OCI-LY1 (cell line): ENCODE measurements at regions not wholly inside any gene's neighbourhood (a gene's known extent, or its start where the extent isn't known, plus 50 kb on each side); places are given as distances from the start of the nearest gene placed in this dataset.

ENCODE experiments used
- H2AFZ ChIP-seq: fragments of 200-600 bp; sonication (generic), shearing (Covaris generic); 2 replicates; pipeline ENCODE4 v1.6.0; 2014; ENCODE audit warnings: antibody characterized with exemption, mild to moderate bottlenecking, low read length
- H3F3A ChIP-seq: fragments of 200-600 bp; sonication (generic), shearing (Covaris generic); 2 replicates; pipeline ENCODE4 v1.6.0; 2014; ENCODE audit warnings: mild to moderate bottlenecking, antibody characterized with exemption, low read length, moderate library complexity; ENCODE audit not compliant: insufficient read depth
- H3K27ac ChIP-seq: fragments of 200-600 bp; sonication (generic); 2 replicates; pipeline ENCODE4 v1.5.1; 2014; ENCODE audit warnings: low read length, mixed run types, mild to moderate bottlenecking, low read depth; ENCODE audit not compliant: poor library complexity, severe bottlenecking
- H3K27me3 ChIP-seq: fragments of 200-600 bp; sonication (generic); 2 replicates; pipeline ENCODE4 v1.6.0; 2014; ENCODE audit warnings: antibody characterized with exemption, mild to moderate bottlenecking, low read length, moderate library complexity; ENCODE audit not compliant: insufficient read depth
- H3K36me3 ChIP-seq: fragments of 200-600 bp; sonication (generic); 2 replicates; pipeline ENCODE4 v1.6.1; 2014; ENCODE audit warnings: mild to moderate bottlenecking, antibody characterized with exemption, low read length, moderate library complexity, mixed read lengths; ENCODE audit not compliant: insufficient read depth
- H3K4me1 ChIP-seq: fragments of 200-600 bp; sonication (generic); 2 replicates; pipeline ENCODE4 v1.5.1; 2014; ENCODE audit warnings: mild to moderate bottlenecking, low read length, moderate library complexity; ENCODE audit not compliant: insufficient read depth, severe bottlenecking
- H3K4me2 ChIP-seq: fragments of 200-600 bp; sonication (generic), shearing (Covaris generic); 2 replicates; pipeline ENCODE4 v1.6.1; 2014; ENCODE audit warnings: low read length
- H3K4me3 ChIP-seq: fragments of 200-600 bp; sonication (generic); 2 replicates; pipeline ENCODE4 v1.5.1; 2014; ENCODE audit warnings: low read length, low read depth, mild to moderate bottlenecking, mixed read lengths; ENCODE audit not compliant: poor library complexity, severe bottlenecking
- H3K79me2 ChIP-seq: fragments of 200-600 bp; shearing (Covaris generic); 2 replicates; pipeline ENCODE4 v1.6.1; 2016; ENCODE audit warnings: mixed run types, low read length, mixed read lengths; ENCODE audit not compliant: insufficient read depth
- H3K9ac ChIP-seq: fragments of 200-600 bp; sonication (generic), shearing (Covaris generic); 2 replicates; pipeline ENCODE4 v1.6.1; 2014; ENCODE audit warnings: mild to moderate bottlenecking, low read length, mixed read lengths
- H3K9me2 ChIP-seq: fragments of 200-600 bp; sonication (generic), shearing (Covaris generic); 2 replicates; pipeline ENCODE4 v1.6.1; 2014; ENCODE audit warnings: low read depth, mild to moderate bottlenecking, low read length, mixed read lengths
- H3K9me3 ChIP-seq: fragments of 200-600 bp; shearing (Covaris generic); 2 replicates; pipeline ENCODE4 v1.6.1; 2014; ENCODE audit warnings: low read length, mixed read lengths
- H4K20me1 ChIP-seq: fragments of 200-600 bp; sonication (generic), shearing (Covaris generic); 2 replicates; pipeline ENCODE4 v1.6.0; 2016; ENCODE audit warnings: mild to moderate bottlenecking, low read length; ENCODE audit not compliant: insufficient read depth
- CTCF ChIP-seq: fragments of 200-600 bp; sonication (generic), shearing (Covaris generic); IDR thresholded peaks from 2 replicates; pipeline ENCODE4 v1.5.1; 2017; ENCODE audit warnings: mild to moderate bottlenecking, antibody characterized with exemption, low read length, moderate library complexity, mixed read lengths
- EZH2 ChIP-seq: fragments of 200-600 bp; sonication (generic), shearing (Covaris generic); IDR thresholded peaks from 2 replicates; pipeline ENCODE4 v1.8.0; 2017; ENCODE audit warnings: borderline replicate concordance, mixed run types, mild to moderate bottlenecking, antibody characterized with exemption, low read length, moderate library complexity, mixed read lengths

DNA sequence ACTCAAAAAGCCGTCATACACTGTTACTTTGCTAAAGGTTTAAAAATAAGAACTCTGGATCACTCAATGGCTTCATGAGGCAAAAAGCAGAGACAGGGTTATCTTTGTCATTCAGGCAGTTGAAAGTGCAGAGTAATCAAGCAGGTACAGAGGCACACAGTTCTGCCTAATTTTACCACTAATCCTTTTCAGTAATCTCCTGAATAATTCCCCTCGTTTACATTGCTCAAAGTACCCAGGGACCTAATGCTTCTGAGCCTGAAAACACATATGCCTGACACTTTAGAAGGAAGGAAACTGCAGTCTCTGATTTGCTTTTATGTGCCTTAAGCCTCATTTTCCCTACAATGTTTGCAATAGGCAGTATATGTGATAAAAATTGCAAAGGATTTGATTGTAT, 71.4 kb upstream of the TRAM1L1 start:
- no peak overlapping the region for H3K4me3 ChIP-seq
- no peaks in the 10 kb centered on the region for H3K36me3 ChIP-seq
- H3F3A ChIP-seq, result no peaks in the 10 kb centered on the region
- H4K20me1 ChIP-seq, result no peaks in the 10 kb centered on the region
- TF ChIP-seq CTCF, result no peak
- H3K27me3 ChIP-seq, result no peaks in the 10 kb centered on the region
- H3K27ac ChIP-seq, result no peak overlapping the region
- H3K4me2 ChIP-seq, result no peak overlapping the region
- H3K79me2 ChIP-seq, result no peaks in the 10 kb centered on the region
- H3K9me3 ChIP-seq, result no peaks in the 10 kb centered on the region
- no peak overlapping the region for H3K9ac ChIP-seq
- no peaks in the 10 kb centered on the region for H3K9me2 ChIP-seq
- H3K4me1 ChIP-seq, result no peaks in the 10 kb centered on the region
- no peak overlapping the region for H2AFZ ChIP-seq

DNA sequence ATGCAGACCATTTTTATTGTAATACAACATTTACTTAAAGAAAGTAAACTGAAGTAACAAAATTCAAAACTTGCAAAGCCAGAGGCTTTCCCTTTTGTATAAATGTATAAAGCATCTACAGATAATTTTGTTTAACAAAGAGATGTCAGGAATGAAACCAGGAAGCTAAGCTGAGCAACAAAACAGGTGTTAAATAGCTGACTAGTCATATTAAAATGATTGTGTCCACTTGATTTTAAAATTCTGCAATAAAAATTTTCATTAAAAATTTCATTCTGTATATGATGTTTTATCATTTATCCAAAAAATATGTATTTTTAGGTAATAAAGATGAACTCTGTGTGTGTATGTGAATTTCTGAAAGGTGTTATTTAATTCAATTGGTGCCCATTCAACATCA, 72.0 kb upstream of the TRAM1L1 start:
- TF ChIP-seq CTCF, result no peak
- TF ChIP-seq EZH2, result no peak
- Histone ChIP-seq H3K9me2 (no peaks in the 10 kb centered on the region), H2AFZ (no peak overlapping the region), H3K27me3 (no peaks in the 10 kb centered on the region), H3K4me3 (no peak overlapping the region), H4K20me1 (no peaks in the 10 kb centered on the region), H3K36me3 (no peaks in the 10 kb centered on the region), H3K79me2 (no peaks in the 10 kb centered on the region), H3F3A (no peaks in the 10 kb centered on the region), H3K4me2 (no peak overlapping the region), H3K9ac (no peak overlapping the region), H3K27ac (no peak overlapping the region), H3K4me1 (no peaks in the 10 kb centered on the region), H3K9me3 (no peaks in the 10 kb centered on the region)

DNA sequence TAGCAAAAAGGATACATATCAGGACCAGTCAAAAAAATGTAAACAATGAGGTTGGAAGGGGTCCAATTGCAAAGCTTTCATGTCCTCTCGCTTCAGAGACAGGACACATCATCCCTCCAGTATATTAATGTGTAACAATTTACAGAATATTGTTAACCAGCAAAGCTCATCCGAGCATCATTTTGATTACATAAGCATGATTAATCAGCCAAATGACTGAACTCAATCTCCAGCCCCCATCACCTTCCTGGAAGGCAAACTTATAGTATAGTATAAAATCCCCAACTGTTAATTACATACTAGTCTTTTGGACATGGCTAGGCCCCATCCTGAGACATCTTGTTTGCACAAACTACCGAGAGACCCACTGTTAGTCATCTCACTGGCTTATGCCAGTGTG, 77.6 kb upstream of the TRAM1L1 start:
- TF ChIP-seq CTCF, result no peak
- H3K4me2 ChIP-seq, result no peak overlapping the region
- no peaks in the 10 kb centered on the region for H3K9me2 ChIP-seq
- no peaks in the 10 kb centered on the region for H3F3A ChIP-seq
- H3K4me1 ChIP-seq, result no peaks in the 10 kb centered on the region
- H3K27me3 ChIP-seq, result no peaks in the 10 kb centered on the region
- no peaks in the 10 kb centered on the region for H3K79me2 ChIP-seq
- H3K36me3 ChIP-seq, result no peaks in the 10 kb centered on the region
- H2AFZ ChIP-seq, result no peak overlapping the region
- H3K9ac ChIP-seq, result no peak overlapping the region
- H3K27ac ChIP-seq, result no peak overlapping the region
- no peak overlapping the region for H3K4me3 ChIP-seq
- H4K20me1 ChIP-seq, result no peaks in the 10 kb centered on the region
- no peaks in the 10 kb centered on the region for H3K9me3 ChIP-seq
